ENCODE measurements at regions not wholly inside any gene's neighbourhood (a gene's known extent, or its start where the extent isn't known, plus 50 kb on each side); places are given as distances from the start of the nearest gene placed in this dataset.

- WGBS, 2 donors = 22 to 37% methylated on average over 1 of the region's 1 CpG
- Histone ChIP-seq H3K27me3 (no peaks in the 10 kb centered on the region), H3K27ac (no peak overlapping the region), H3K9me3 (no peaks in the 10 kb centered on the region), H3K4me1 (no peaks in the 10 kb centered on the region), H3K36me3 (no peaks in the 10 kb centered on the region), H3K4me3 (no peak overlapping the region)
- no peak for DNase-seq
- intact Hi-C loops (cut with DNase I) = no loop called here
- TF ChIP-seq POLR2A (IDR thresholded peaks at IDR 0.05) = no peak
- no peak for TF ChIP-seq CTCF (IDR thresholded peaks at IDR 0.05)
These were observed 888.4 kb downstream of the TSN start for GRCh38 chr2:122643725-122644329.

- no peak for TF ChIP-seq CTCF (IDR thresholded peaks at IDR 0.05)
- no peak for TF ChIP-seq POLR2A (IDR thresholded peaks at IDR 0.05)
- Histone ChIP-seq H3K36me3 (no peaks in the 10 kb centered on the region), H3K9me3 (no peaks in the 10 kb centered on the region), H3K4me3 (no peak overlapping the region), H3K4me1 (no peaks in the 10 kb centered on the region), H3K27me3 (no peaks in the 10 kb centered on the region), H3K27ac (no peak overlapping the region)
- intact Hi-C loops (cut with DNase I) = no loop called here
- DNase-seq = no peak
- WGBS, 2 donors = 68 to 72% methylated on average over 2 of the region's 2 CpGs
These were observed 895.8 kb downstream of the TSN start for GRCh38 chr2:122651236-122651635.

- H3K27ac ChIP-seq = no peak overlapping the region
- intact Hi-C loops (cut with DNase I) = no loop called here
- 82 to 87% methylated on average over 2 of the region's 2 CpGs for WGBS, 2 donors
These were observed 896.3 kb downstream of the TSN start for GRCh38 chr2:122651780-122652179.

GRCh38 chr2:122652670-122653069, 897.2 kb downstream of the TSN start:
- Histone ChIP-seq H3K27me3 (no peaks in the 10 kb centered on the region), H3K4me1 (no peaks in the 10 kb centered on the region), H3K4me3 (no peak overlapping the region), H3K27ac (no peak overlapping the region), H3K36me3 (no peaks in the 10 kb centered on the region), H3K9me3 (no peaks in the 10 kb centered on the region)
- WGBS, 2 donors = 35 to 46% methylated on average over 3 of the region's 3 CpGs
- intact Hi-C loops (cut with DNase I) = no loop called here
- no peak for DNase-seq
- TF ChIP-seq POLR2A (IDR thresholded peaks at IDR 0.05) (no peak), CTCF (IDR thresholded peaks at IDR 0.05) (no peak)

More at GRCh38 chr2:122651780-122652179, 896.3 kb downstream of the TSN start:
- Histone ChIP-seq H3K27me3 (no peaks in the 10 kb centered on the region), H3K4me1 (no peaks in the 10 kb centered on the region), H3K36me3 (no peaks in the 10 kb centered on the region), H3K4me3 (no peak overlapping the region), H3K9me3 (no peaks in the 10 kb centered on the region)
- no peak for DNase-seq
- TF ChIP-seq CTCF (IDR thresholded peaks at IDR 0.05) (no peak), POLR2A (IDR thresholded peaks at IDR 0.05) (no peak)

- TF ChIP-seq CTCF (IDR thresholded peaks at IDR 0.05) (no peak), POLR2A (IDR thresholded peaks at IDR 0.05) (no peak)
- no peak overlapping the region for H3K27ac ChIP-seq
- no peak overlapping the region for H3K4me3 ChIP-seq
- no peak for DNase-seq
- intact Hi-C loops (cut with DNase I) = no loop called here
- H3K4me1 ChIP-seq = no peaks in the 10 kb centered on the region
- H3K27me3 ChIP-seq = peaks cover 0 to 7% (median 0%) of the 10 kb centered on the region in 4 donors
- WGBS, 2 donors = 49 to 67% methylated on average over 3 of the region's 3 CpGs
- H3K36me3 ChIP-seq = no peaks in the 10 kb centered on the region
- no peaks in the 10 kb centered on the region for H3K9me3 ChIP-seq
These were observed 901.0 kb downstream of the TSN start for GRCh38 chr2:122656403-122656802.

Data from esophagus squamous epithelium (tissue), 5 donors.